ENCODE measurements at regions not wholly inside any gene's neighbourhood (a gene's known extent, or its start where the extent isn't known, plus 50 kb on each side); places are given as distances from the start of the nearest gene placed in this dataset.

DNA sequence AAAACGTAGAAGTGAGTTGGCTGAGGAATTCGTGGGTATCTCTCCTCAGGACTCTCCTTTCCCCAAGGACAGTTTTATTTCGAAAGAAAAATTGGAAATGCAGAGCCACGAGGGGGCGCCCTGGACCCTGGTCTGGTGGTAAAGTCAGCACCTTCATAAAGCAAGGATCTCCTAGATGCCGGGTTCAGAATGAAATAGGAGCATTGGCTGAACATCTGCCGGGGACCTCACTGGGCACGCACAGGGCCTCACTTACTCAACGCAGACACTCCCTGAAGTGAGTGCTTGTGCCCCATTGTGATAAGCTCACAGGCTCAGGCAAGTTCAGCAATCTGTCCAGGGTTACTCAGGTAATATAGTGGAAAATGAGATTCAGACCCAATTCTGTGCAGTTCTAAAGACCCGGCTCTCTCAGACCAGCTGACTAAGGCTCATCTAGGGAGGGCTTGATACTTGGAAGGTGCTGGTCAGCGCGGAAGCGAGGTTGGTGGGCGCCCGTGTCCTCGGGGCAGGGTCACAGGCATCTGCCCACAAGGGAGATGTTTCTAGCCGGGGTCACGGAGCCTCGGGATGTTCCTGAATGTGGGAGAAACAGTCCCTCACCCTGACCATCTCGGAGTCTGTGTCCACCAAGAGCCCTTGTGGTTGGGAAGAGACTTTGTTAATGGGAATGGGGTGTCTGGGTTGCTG, 55.7 kb upstream of the ETV3 start:
- 42 to 44% methylated on average over 20 of the region's 20 CpGs for WGBS, 2 donors
- peak in 1 of 2 donors; percentile 90 for DNase-seq (ENCODE audit: low spot score in 2 of 2)
- intact Hi-C loops (cut with DNase I; ENCODE audit: low total_unique reads): no loop called here
- TF ChIP-seq POLR2A (IDR thresholded peaks at IDR 0.05): no peak
- TF ChIP-seq, protein P1, sequence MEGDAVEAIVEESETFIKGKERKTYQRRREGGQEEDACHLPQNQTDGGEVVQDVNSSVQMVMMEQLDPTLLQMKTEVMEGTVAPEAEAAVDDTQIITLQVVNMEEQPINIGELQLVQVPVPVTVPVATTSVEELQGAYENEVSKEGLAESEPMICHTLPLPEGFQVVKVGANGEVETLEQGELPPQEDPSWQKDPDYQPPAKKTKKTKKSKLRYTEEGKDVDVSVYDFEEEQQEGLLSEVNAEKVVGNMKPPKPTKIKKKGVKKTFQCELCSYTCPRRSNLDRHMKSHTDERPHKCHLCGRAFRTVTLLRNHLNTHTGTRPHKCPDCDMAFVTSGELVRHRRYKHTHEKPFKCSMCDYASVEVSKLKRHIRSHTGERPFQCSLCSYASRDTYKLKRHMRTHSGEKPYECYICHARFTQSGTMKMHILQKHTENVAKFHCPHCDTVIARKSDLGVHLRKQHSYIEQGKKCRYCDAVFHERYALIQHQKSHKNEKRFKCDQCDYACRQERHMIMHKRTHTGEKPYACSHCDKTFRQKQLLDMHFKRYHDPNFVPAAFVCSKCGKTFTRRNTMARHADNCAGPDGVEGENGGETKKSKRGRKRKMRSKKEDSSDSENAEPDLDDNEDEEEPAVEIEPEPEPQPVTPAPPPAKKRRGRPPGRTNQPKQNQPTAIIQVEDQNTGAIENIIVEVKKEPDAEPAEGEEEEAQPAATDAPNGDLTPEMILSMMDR (IDR thresholded peaks at IDR 0.05): no peak
- no peak overlapping the region for H3K4me3 ChIP-seq (ENCODE audit: low read depth, poor library complexity, severe bottlenecking)

GRCh38 chr1:157193219-157193618, 55.0 kb upstream of the ETV3 start:
- intact Hi-C loops (cut with DNase I; ENCODE audit: low total_unique reads): no loop called here
- no peak overlapping the region for H3K4me3 ChIP-seq (ENCODE audit: low read depth, poor library complexity, severe bottlenecking)
- DNase-seq (ENCODE audit: low spot score in 2 of 2): no peak
- 35 to 36% methylated on average over 1 of the region's 1 CpG for WGBS, 2 donors
- TF ChIP-seq POLR2A (IDR thresholded peaks at IDR 0.05): no peak
- TF ChIP-seq, protein P1 (IDR thresholded peaks at IDR 0.05): no peak

- intact Hi-C loops (cut with DNase I; ENCODE audit: low total_unique reads): no loop called here
- TF ChIP-seq, protein P1 (IDR thresholded peaks at IDR 0.05): no peak
- TF ChIP-seq POLR2A (IDR thresholded peaks at IDR 0.05): no peak
- no peak overlapping the region for H3K4me3 ChIP-seq (ENCODE audit: low read depth, poor library complexity, severe bottlenecking)
- 72 to 79% methylated on average over 22 of the region's 22 CpGs for WGBS, 2 donors
- DNase-seq (ENCODE audit: low spot score in 2 of 2): no peak
These were observed 52.1 kb upstream of the ETV3 start for GRCh38 chr1:157189986-157190982.

GRCh38 chr1:157189096-157189495, 50.9 kb upstream of the ETV3 start:
- no peak for TF ChIP-seq POLR2A (IDR thresholded peaks at IDR 0.05)
- TF ChIP-seq, protein P1 (IDR thresholded peaks at IDR 0.05): no peak
- H3K4me3 ChIP-seq (ENCODE audit: low read depth, poor library complexity, severe bottlenecking): no peak overlapping the region
- DNase-seq (ENCODE audit: low spot score in 2 of 2): no peak
- 80 to 84% methylated on average over 4 of the region's 4 CpGs for WGBS, 2 donors
- intact Hi-C loops (cut with DNase I; ENCODE audit: low total_unique reads): no loop called here

Data from lower leg skin (tissue), 4 donors.